Stomach (tissue), 4 donors: ENCODE measurements at regions not wholly inside any gene's neighbourhood (a gene's known extent, or its start where the extent isn't known, plus 50 kb on each side); places are given as distances from the start of the nearest gene placed in this dataset.

ENCODE experiments used
- EP300 ChIP-seq: sonication (generic); formaldehyde crosslinking; IDR thresholded peaks from one replicate; pipeline ENCODE4 v1.6.1; 2017; ENCODE audit warnings: antibody characterized with exemption
- POLR2A ChIP-seq, 4 donors: fragments of 450-650 bp; IDR thresholded peaks; one replicate each; pipeline ENCODE4 v1.6.1; 2016; ENCODE audit warnings: antibody characterized with exemption in 4 of 4, control low read depth in 2 of 4, mild to moderate bottlenecking in 1 of 4, moderate library complexity in 1 of 4
- TF ChIP-seq, protein P1 (sequence below), 7 experiments: fragments of 450-650 bp in 4 of 7; fragments of 200-600 bp in 3 of 7; sonication (generic) in 3 of 7; IDR thresholded peaks; one replicate each; pipeline ENCODE4 v1.5.1; 2016 to 2019; ENCODE audit warnings: antibody characterized with exemption in 7 of 7, control low read depth in 2 of 7, mild to moderate bottlenecking in 1 of 7

DNA sequence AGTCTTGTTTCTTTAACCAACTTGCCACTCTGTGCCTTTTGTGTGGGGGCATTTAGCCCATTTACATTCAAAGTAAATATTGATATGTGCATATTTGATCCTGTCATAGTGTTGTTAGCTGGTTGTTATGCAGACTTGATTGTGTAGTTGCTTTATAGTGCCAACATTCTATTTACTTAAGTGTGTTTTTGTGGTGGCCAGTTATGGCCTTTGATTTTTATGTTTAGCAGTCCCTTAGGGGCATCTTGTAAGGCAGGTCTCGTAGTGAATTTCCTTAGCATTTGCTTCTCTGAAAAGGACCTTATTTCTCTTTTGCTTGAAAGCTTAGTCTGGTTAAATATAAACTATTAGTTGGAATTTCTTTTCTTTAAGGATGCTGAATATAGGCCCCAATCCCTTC lies 282.8 kb upstream of the NECTIN3 start:
- TF ChIP-seq, protein P1, sequence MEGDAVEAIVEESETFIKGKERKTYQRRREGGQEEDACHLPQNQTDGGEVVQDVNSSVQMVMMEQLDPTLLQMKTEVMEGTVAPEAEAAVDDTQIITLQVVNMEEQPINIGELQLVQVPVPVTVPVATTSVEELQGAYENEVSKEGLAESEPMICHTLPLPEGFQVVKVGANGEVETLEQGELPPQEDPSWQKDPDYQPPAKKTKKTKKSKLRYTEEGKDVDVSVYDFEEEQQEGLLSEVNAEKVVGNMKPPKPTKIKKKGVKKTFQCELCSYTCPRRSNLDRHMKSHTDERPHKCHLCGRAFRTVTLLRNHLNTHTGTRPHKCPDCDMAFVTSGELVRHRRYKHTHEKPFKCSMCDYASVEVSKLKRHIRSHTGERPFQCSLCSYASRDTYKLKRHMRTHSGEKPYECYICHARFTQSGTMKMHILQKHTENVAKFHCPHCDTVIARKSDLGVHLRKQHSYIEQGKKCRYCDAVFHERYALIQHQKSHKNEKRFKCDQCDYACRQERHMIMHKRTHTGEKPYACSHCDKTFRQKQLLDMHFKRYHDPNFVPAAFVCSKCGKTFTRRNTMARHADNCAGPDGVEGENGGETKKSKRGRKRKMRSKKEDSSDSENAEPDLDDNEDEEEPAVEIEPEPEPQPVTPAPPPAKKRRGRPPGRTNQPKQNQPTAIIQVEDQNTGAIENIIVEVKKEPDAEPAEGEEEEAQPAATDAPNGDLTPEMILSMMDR (IDR thresholded peaks at IDR 0.05) = no peak
- TF ChIP-seq EP300 = no peak
- no peak for TF ChIP-seq POLR2A (IDR thresholded peaks at IDR 0.05)
